ENCODE measurements at regions not wholly inside any gene's neighbourhood (a gene's known extent, or its start where the extent isn't known, plus 50 kb on each side); places are given as distances from the start of the nearest gene placed in this dataset.
A peak's percentile ranks its signal among the peaks of the same experiment; 100 is the strongest.

DNA sequence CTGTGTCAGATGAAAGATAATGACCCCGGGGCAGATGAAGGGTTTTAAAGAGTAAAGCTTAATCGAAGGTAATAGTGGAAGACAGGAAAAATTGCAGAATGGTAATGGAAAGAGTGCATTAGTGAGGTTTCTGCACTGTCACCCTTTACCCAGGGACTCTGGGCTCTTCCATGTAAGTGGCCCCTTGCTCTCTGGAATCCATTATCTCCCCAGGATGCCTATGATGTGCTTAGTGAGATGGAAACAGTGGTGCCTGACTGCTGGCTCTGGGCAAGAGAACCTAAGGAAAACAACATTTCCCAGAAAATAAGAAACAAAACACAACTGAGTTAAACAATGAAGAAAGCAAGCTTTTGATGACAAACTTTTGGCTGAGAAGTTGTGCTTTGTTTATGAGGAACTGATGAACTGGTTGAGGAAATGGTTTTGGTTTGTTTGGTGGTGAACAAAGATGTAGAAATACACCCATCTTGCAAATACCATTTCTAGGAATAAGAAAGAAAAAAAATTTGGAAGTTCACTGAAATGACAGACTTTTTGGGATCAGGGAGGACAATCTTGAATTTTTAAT lies 119.9 kb upstream of the RASGRP1 start:
- H3K79me2 ChIP-seq (ENCODE audit: low read length), result no peaks in the 10 kb centered on the region
- H3K27me3 ChIP-seq (ENCODE audit: low read length), result no peaks in the 10 kb centered on the region
- H2AFZ ChIP-seq (ENCODE audit: low read length), result no peak overlapping the region
- H3K9me3 ChIP-seq (ENCODE audit: low read length), result no peaks in the 10 kb centered on the region
- peaks cover 49% of the 10 kb centered on the region for H3K4me1 ChIP-seq (ENCODE audit: low read length)
- no peaks in the 10 kb centered on the region for H3K9me2 ChIP-seq (replicated peaks; ENCODE audit: insufficient read depth, low read length)
- no peak overlapping the region for H3K27ac ChIP-seq (ENCODE audit: low read length)
- no peak overlapping the region for H3K4me2 ChIP-seq (ENCODE audit: low read depth, low read length, poor library complexity, severe bottlenecking)
- H3K36me3 ChIP-seq (ENCODE audit: insufficient read depth, low read length), result no peaks in the 10 kb centered on the region
- H4K20me1 ChIP-seq (ENCODE audit: insufficient read depth, low read depth, low read length), result no peaks in the 10 kb centered on the region
- H3K9ac ChIP-seq (ENCODE audit: low read length), result no peak overlapping the region
- no peak overlapping the region for H3K4me3 ChIP-seq (ENCODE audit: low read length)
- DNase-seq, result no peak

DNA sequence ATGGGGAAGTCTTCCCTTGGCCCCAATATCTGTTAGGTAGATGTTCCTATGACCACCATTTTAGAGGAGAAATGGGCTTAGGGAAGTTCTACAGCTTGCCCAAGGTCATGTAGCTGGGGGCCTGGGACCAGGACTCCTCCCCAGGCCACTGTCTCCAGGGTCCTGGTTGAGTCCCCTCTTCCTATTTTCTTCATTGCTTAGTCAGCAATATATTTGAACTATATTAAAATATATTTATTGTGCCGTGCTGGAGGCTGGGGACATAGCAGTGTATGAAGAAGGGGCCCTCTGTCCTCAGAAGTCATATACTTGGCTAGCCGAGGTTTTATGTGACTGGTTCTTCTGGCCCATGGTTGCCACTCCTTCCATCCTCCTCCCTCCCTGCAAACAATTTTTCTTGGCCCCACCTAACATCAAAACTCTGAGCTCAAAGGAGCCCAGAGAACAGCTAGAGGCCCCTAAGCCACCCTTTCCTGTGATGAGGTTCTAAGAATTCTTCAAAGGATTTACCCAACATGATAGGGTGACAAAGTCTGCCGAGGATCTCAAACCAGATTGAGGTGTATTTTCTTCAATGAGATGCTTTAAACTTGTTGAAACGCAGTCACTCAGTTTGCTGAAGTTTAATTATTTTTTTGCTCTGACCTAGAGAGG lies 121.2 kb upstream of the RASGRP1 start:
- Histone ChIP-seq H3K79me2 (ENCODE audit: low read length) (no peaks in the 10 kb centered on the region), H3K4me3 (ENCODE audit: low read length) (no peak overlapping the region), H3K9ac (ENCODE audit: low read length) (no peak overlapping the region), H3K27ac (ENCODE audit: low read length) (no peak overlapping the region), H3K4me2 (ENCODE audit: low read depth, low read length, poor library complexity, severe bottlenecking) (no peak overlapping the region), H2AFZ (ENCODE audit: low read length) (no peak overlapping the region), H3K36me3 (ENCODE audit: insufficient read depth, low read length) (no peaks in the 10 kb centered on the region), H3K4me1 (ENCODE audit: low read length) (peaks cover 50% of the 10 kb centered on the region), H3K9me2 (replicated peaks; ENCODE audit: insufficient read depth, low read length) (no peaks in the 10 kb centered on the region), H3K27me3 (ENCODE audit: low read length) (no peaks in the 10 kb centered on the region), H4K20me1 (ENCODE audit: insufficient read depth, low read depth, low read length) (no peaks in the 10 kb centered on the region), H3K9me3 (ENCODE audit: low read length) (no peaks in the 10 kb centered on the region)
- DNase-seq, result no peak

DNA sequence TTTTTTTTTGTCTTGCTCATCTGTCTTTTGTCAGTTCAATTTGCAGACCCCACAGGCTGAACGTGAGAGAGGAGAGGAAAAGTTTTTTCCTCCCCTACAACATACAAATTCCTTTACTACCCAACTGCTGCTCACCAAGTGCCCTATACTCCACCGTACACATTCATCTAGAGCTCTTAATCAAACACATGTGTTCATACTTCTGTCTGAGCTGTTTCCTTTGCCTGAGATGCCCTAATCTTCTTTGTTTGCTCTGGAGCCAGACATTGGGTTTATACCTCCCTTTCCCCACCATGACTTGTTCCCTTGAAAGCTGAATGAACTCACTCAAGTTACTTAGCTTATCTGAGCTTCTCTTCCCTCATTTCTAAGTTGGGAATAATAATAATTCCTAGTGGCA lies 122.7 kb upstream of the RASGRP1 start:
- Histone ChIP-seq H3K27ac (ENCODE audit: low read length) (no peak overlapping the region), H2AFZ (ENCODE audit: low read length) (no peak overlapping the region), H3K9me2 (replicated peaks; ENCODE audit: insufficient read depth, low read length) (no peaks in the 10 kb centered on the region), H3K27me3 (ENCODE audit: low read length) (no peaks in the 10 kb centered on the region), H3K9me3 (ENCODE audit: low read length) (no peaks in the 10 kb centered on the region), H3K4me3 (ENCODE audit: low read length) (no peak overlapping the region), H3K36me3 (ENCODE audit: insufficient read depth, low read length) (no peaks in the 10 kb centered on the region), H3K4me1 (ENCODE audit: low read length) (peaks cover 37% of the 10 kb centered on the region), H3K9ac (ENCODE audit: low read length) (no peak overlapping the region), H4K20me1 (ENCODE audit: insufficient read depth, low read depth, low read length) (no peaks in the 10 kb centered on the region), H3K4me2 (ENCODE audit: low read depth, low read length, poor library complexity, severe bottlenecking) (no peak overlapping the region), H3K79me2 (ENCODE audit: low read length) (no peaks in the 10 kb centered on the region)
- DNase-seq, result no peak

- Histone ChIP-seq H3K36me3 (ENCODE audit: insufficient read depth, low read length) (no peaks in the 10 kb centered on the region), H3K9me3 (ENCODE audit: low read length) (no peaks in the 10 kb centered on the region), H3K27ac (ENCODE audit: low read length) (no peak overlapping the region), H3K9me2 (replicated peaks; ENCODE audit: insufficient read depth, low read length) (no peaks in the 10 kb centered on the region), H3K79me2 (ENCODE audit: low read length) (no peaks in the 10 kb centered on the region), H2AFZ (ENCODE audit: low read length) (no peak overlapping the region), H3K27me3 (ENCODE audit: low read length) (no peaks in the 10 kb centered on the region), H3K4me2 (ENCODE audit: low read depth, low read length, poor library complexity, severe bottlenecking) (no peak overlapping the region), H3K9ac (ENCODE audit: low read length) (no peak overlapping the region), H3K4me1 (ENCODE audit: low read length) (peaks cover 31% of the 10 kb centered on the region), H3K4me3 (ENCODE audit: low read length) (no peak overlapping the region), H4K20me1 (ENCODE audit: insufficient read depth, low read depth, low read length) (no peaks in the 10 kb centered on the region)
- no peak for DNase-seq
Observed at GRCh38 chr15:38687775-38688495, 123.3 kb upstream of the RASGRP1 start.

DNA sequence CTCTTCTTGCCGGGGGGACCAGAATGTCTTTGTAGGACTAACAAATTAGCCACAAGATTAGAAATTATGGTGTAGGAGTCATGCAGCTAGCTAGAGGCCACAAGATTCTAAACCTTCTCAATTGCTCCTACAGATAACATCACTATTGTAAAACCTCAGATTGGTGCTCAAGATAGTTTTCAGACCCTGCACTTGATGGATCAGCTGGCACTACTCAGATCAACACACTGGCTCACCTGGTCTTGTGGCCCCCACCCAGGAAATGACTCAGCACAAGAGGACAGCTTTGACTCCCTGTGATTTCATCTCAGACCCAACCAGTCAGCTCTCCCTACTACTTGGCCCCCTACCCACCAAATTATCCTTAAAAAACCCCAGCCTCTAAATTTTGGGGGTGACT lies 124.1 kb upstream of the RASGRP1 start:
- Histone ChIP-seq H3K27ac (ENCODE audit: low read length) (no peak overlapping the region), H3K36me3 (ENCODE audit: insufficient read depth, low read length) (no peaks in the 10 kb centered on the region), H3K9me3 (ENCODE audit: low read length) (no peaks in the 10 kb centered on the region), H3K4me3 (ENCODE audit: low read length) (no peak overlapping the region), H3K27me3 (ENCODE audit: low read length) (no peaks in the 10 kb centered on the region), H2AFZ (ENCODE audit: low read length) (no peak overlapping the region), H4K20me1 (ENCODE audit: insufficient read depth, low read depth, low read length) (no peaks in the 10 kb centered on the region), H3K79me2 (ENCODE audit: low read length) (no peaks in the 10 kb centered on the region), H3K4me2 (ENCODE audit: low read depth, low read length, poor library complexity, severe bottlenecking) (no peak overlapping the region), H3K4me1 (ENCODE audit: low read length) (peaks cover 23% of the 10 kb centered on the region), H3K9me2 (replicated peaks; ENCODE audit: insufficient read depth, low read length) (no peaks in the 10 kb centered on the region), H3K9ac (ENCODE audit: low read length) (no peak overlapping the region)
- no peak for DNase-seq

DNA sequence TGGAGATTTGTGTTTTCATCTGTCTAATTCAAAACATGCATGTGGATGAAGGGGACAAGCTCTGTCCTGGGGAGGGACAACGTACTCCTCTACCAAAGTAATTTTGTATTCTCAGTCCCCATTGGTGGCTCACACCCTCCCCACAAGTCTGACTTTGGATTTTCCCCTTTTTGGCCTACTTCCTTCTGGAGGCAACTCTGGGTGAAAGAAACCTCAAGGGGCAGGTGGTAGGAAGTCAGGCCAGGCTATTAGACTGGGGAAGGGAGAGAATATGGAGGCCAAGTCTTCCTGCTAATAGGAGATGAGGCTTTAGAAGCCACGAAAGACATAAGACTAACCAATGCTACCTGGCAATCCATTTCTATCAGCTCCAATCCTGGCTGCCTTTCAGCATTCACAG lies 124.9 kb upstream of the RASGRP1 start:
- Histone ChIP-seq H3K27ac (ENCODE audit: low read length) (no peak overlapping the region), H3K4me1 (ENCODE audit: low read length) (peaks cover 20% of the 10 kb centered on the region), H3K4me2 (ENCODE audit: low read depth, low read length, poor library complexity, severe bottlenecking) (no peak overlapping the region), H2AFZ (ENCODE audit: low read length) (no peak overlapping the region), H3K79me2 (ENCODE audit: low read length) (no peaks in the 10 kb centered on the region), H3K36me3 (ENCODE audit: insufficient read depth, low read length) (no peaks in the 10 kb centered on the region), H3K27me3 (ENCODE audit: low read length) (no peaks in the 10 kb centered on the region), H4K20me1 (ENCODE audit: insufficient read depth, low read depth, low read length) (no peaks in the 10 kb centered on the region), H3K9ac (ENCODE audit: low read length) (no peak overlapping the region), H3K4me3 (ENCODE audit: low read length) (no peak overlapping the region), H3K9me3 (ENCODE audit: low read length) (no peaks in the 10 kb centered on the region), H3K9me2 (replicated peaks; ENCODE audit: insufficient read depth, low read length) (no peaks in the 10 kb centered on the region)
- DNase-seq, result no peak

DNA sequence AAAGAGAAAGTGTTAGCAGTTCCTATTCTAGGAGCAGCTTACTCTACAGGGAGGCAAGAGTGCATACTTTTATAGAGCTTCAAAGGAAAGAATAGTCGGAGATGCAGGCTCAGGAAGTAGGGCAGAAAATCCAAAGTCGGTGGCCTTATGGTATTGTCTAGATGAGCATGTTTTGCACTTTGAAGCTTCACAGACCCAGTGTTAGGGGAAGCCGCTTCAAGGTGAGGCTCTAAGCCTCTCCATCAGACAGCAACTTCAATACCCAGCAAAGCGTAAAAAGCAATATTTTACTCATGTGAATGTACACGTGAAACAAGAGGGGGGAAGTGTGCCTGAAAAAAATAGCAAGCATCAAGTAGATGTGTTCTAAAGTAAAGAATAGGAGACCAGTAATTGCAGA lies 125.6 kb upstream of the RASGRP1 start:
- Histone ChIP-seq H3K27me3 (ENCODE audit: low read length) (no peaks in the 10 kb centered on the region), H3K27ac (ENCODE audit: low read length) (no peak overlapping the region), H3K9me3 (ENCODE audit: low read length) (no peaks in the 10 kb centered on the region), H3K36me3 (ENCODE audit: insufficient read depth, low read length) (no peaks in the 10 kb centered on the region), H3K4me2 (ENCODE audit: low read depth, low read length, poor library complexity, severe bottlenecking) (no peak overlapping the region), H3K4me3 (ENCODE audit: low read length) (no peak overlapping the region), H2AFZ (ENCODE audit: low read length) (peak overlapping the region; percentile 44; the same call in 1 of the 2 replicates), H4K20me1 (ENCODE audit: insufficient read depth, low read depth, low read length) (no peaks in the 10 kb centered on the region), H3K9me2 (replicated peaks; ENCODE audit: insufficient read depth, low read length) (no peaks in the 10 kb centered on the region), H3K79me2 (ENCODE audit: low read length) (no peaks in the 10 kb centered on the region), H3K4me1 (ENCODE audit: low read length) (peaks cover 20% of the 10 kb centered on the region), H3K9ac (ENCODE audit: low read length) (no peak overlapping the region)
- DNase-seq, result no peak

GRCh38 chr15:38690719-38691332 lies 126.2 kb upstream of the RASGRP1 start:
- H3K9ac ChIP-seq (ENCODE audit: low read length), result no peak overlapping the region
- H3K9me2 ChIP-seq (replicated peaks; ENCODE audit: insufficient read depth, low read length), result no peaks in the 10 kb centered on the region
- H3K4me1 ChIP-seq (ENCODE audit: low read length), result peaks cover 20% of the 10 kb centered on the region
- H3K4me3 ChIP-seq (ENCODE audit: low read length), result no peak overlapping the region
- H3K27ac ChIP-seq (ENCODE audit: low read length), result no peak overlapping the region
- no peak overlapping the region for H2AFZ ChIP-seq (ENCODE audit: low read length)
- H3K9me3 ChIP-seq (ENCODE audit: low read length), result no peaks in the 10 kb centered on the region
- H3K27me3 ChIP-seq (ENCODE audit: low read length), result no peaks in the 10 kb centered on the region
- no peaks in the 10 kb centered on the region for H4K20me1 ChIP-seq (ENCODE audit: insufficient read depth, low read depth, low read length)
- no peaks in the 10 kb centered on the region for H3K36me3 ChIP-seq (ENCODE audit: insufficient read depth, low read length)
- no peak overlapping the region for H3K4me2 ChIP-seq (ENCODE audit: low read depth, low read length, poor library complexity, severe bottlenecking)
- no peaks in the 10 kb centered on the region for H3K79me2 ChIP-seq (ENCODE audit: low read length)
- peak; percentile 92 for DNase-seq

All from Karpas-422 (cell line).